HG02943 (cell line): ENCODE measurements at regions not wholly inside any gene's neighbourhood (a gene's known extent, or its start where the extent isn't known, plus 50 kb on each side); places are given as distances from the start of the nearest gene placed in this dataset.
"Not testable (repeated sequence)": the region's sequence is repeated elsewhere in the genome, so short reads cannot be mapped to it uniquely, and the experiment has no call there.

Experiments used
- ATAC-seq: cut with Tn5 transposase; IDR thresholded peaks from one replicate; pipeline ENCODE4 v1.9.1; 2021; ENCODE audit warnings: mild to moderate bottlenecking, low read depth, moderate library complexity; ENCODE audit not compliant: unreplicated experiment

- no peak for ATAC-seq
These were observed 238.2 kb upstream of the PROX1 start for GRCh38 chr1:213749558-213749957.

GRCh38 chr1:213750231-213751063, 237.3 kb upstream of the PROX1 start:
- no peak for ATAC-seq

GRCh38 chr1:213751064-213751397, 236.7 kb upstream of the PROX1 start:
- no peak for ATAC-seq

GRCh38 chr1:213759359-213760181, 228.2 kb upstream of the PROX1 start:
- ATAC-seq: no peak

DNA sequence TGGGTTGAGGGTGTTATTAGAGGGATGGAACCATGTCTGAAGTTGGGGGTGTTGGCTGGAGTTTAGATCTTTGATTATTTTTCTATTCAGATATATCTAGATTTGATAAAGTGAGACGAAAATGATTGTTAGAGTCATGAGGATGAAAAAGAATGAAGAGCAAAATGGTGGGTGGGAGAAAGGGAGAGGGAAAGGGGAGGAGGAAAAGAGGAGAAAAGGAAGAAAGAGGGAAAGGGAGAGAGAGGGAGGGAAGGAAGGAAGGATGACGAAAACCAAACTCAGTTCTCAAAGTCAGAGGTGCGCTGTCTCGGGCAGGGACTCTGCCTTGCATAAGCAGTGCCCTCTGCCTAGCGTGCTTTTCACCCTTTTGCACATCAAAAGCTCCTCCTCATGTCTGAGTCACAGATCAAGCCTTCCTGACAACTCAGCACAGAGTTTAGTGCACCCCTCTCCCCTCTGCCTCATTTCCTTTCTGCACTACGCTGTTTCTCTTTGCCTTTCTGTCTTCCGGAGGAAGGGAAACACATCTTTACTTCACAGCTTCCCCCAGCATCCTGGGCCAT, 225.8 kb upstream of the PROX1 start:
- ATAC-seq: no peak

- no peak for ATAC-seq
These were observed 220.1 kb upstream of the PROX1 start for GRCh38 chr1:213767683-213768082.

GRCh38 chr1:213772128-213773063, 215.4 kb upstream of the PROX1 start:
- ATAC-seq: no peak

DNA sequence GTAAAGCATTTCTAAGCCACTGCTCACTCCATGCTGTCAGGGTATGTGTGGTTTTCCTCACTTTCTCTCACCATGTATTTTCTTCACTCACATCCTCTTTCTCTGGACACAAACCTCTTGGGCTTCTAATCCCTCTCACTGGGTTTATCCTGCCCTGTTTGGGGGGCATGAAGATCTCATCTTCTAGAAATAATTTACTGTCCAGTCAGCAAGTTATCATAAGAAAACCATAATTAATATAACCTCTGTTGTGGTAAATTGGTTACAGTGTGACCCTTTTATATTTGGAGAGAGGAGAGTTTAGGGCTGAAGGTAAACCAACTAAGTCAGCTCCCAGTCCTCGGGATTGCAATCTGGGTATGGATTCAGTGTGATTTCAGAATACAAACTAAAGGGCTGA, 213.8 kb upstream of the PROX1 start:
- ATAC-seq: no peak

DNA sequence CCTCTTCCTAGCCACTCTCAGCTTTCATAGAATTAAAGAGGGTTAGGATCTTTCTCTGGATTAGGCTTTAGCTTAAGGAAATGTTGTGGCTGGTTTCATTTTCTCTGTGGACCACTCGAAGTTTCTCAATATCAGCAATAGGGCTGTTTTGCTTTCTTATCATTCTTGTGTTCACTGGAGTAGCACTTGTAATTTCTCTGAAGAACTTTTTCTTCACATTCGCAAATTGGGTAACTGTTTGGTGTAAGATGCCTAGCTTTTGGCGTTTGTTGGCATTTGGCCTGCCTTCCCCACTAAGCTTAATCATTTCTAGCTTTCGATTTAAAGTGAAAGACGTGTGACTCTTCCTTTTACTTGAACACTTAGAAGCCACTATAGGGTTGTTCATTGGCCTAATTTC, 210.8 kb upstream of the PROX1 start:
- no peak for ATAC-seq

DNA sequence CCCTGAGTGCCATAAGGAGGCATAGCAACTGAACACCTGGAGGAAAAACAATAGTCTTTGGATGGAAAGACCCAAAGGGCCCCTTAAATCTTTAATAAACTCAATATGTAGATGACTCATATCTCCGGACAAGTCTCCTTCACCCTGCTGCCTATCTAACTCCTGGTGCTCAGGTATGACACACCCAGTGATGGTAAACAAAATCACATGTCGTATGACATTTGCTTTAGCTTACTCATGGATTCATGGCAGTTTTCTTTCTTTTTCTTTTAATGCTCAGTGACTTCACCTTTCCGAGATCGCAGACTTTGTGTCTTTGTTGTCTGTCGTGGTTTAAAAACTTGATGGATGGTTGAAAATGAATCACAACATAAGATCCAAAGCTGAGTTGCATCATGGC, 208.5 kb upstream of the PROX1 start:
- no peak for ATAC-seq

DNA sequence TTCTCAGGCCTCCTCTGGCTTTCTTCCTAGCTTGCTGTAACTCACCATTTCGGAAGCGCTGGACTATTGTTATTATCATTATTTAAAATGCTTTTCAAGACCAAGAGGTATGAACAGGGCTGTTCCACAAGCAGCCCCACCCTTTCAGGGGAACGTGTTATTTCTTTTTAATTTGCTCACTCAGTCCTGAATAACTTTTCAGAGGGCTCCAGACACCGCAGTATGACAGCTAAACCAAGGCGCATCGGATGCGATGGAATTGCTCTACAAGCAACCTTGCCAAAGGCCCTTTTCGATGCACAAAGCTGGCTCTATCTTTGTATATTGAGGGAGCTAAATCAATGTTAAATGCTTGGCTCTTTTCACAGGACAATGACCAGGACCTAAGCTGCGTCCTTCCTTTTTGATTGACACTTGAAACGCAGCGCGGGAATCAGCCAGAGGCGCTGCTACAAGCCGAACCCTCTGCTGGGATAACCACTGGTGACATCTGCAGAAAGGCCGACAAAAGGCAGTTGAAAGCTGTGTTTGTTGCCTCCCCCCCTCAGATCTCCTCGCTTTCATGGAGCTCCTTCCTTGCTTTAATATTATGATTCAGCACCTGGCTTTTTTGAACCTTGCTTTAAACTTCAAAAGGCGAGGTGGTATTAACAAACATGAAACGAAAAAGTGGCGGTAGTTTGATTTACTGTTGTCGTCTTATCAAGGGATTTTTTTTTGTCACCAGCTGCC, 204.7 kb upstream of the PROX1 start:
- ATAC-seq: no peak

- ATAC-seq: no peak
These were observed 203.9 kb upstream of the PROX1 start for GRCh38 chr1:213783893-213784292.

- no peak for ATAC-seq
These were observed 201.1 kb upstream of the PROX1 start for GRCh38 chr1:213786683-213787082.

DNA sequence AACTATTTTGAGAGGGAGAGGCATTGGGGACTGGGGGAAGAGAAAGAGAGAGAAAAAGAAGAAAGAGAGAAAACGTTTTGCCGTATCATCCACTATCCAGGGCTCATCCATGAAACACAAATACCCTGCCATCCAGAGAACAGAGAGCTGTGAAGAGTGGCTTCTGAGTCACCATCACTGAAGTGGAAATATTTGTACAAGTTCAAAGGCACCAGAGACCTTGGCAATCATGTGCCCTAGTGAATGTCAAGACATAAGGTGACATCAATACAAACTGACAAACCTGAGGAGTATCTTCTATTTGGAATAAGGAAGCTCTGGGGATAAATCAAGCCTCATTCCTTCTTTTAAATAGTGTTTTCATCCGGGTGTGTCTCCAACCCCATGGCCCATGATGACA, 197.2 kb upstream of the PROX1 start:
- no peak for ATAC-seq

DNA sequence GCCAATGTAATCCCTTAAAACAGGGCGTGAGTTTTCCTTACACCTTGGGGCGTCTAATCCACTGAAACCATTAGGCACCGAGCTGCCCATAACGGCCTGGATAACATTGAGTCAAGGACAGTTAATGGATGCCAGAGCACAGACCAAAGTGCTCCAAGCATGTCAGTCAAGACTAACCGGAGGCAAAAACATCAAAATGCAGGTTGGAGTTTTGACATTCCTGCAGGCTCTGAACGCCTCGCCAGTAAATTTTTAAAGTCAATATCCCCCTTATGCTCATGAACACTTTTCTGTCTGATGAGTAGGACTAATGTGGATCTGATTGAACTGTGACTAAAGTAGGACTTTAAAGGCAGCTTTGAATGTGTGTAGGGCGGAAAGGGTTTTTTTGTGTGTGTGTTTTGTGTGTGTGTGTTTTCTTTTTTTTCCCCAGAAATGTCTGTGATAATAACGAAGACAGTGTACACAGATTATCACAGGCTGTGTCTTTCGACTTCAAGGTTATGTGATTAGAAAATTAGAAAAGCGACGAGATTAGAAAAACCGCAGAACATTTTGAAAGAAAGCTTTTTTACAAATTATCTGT, 194.2 kb upstream of the PROX1 start:
- ATAC-seq: no peak

- no peak for ATAC-seq
These were observed 191.2 kb upstream of the PROX1 start for GRCh38 chr1:213796525-213796924.

- ATAC-seq: not testable (repeated sequence)
These were observed 179.5 kb upstream of the PROX1 start for GRCh38 chr1:213808288-213808687.

DNA sequence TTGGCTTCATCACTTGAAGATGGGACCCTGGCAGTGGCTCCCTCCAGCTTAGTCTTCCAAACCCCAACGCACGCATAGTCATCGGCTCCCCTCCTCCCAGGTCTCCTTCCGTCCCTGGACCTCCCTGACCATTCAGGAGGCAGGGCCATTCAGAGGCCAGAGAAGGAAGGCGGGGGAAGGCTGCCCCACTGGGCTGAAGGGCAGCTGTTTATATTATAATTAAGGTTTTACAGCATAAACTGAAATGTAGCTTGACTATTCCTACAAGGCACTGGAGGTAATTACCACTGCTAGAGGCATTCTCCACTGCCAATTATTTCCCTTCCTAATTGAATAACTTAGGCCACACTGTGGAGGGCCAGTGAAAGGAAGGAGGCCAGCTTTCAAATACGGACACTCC, 170.6 kb upstream of the PROX1 start:
- ATAC-seq: no peak

GRCh38 chr1:213820362-213821149, 167.2 kb upstream of the PROX1 start:
- no peak for ATAC-seq
